UCSD-AML1 (cell line): ENCODE measurements at regions not wholly inside any gene's neighbourhood (a gene's known extent, or its start where the extent isn't known, plus 50 kb on each side); places are given as distances from the start of the nearest gene placed in this dataset.
"Not testable (repeated sequence)": the region's sequence is repeated elsewhere in the genome, so short reads cannot be mapped to it uniquely, and the experiment has no call there.

ENCODE experiments used
- DNase-seq: peaks from one replicate; lab custom pipeline; 2025; ENCODE audit not compliant: unreplicated experiment; lab: John Stamatoyannopoulos, UW

DNA sequence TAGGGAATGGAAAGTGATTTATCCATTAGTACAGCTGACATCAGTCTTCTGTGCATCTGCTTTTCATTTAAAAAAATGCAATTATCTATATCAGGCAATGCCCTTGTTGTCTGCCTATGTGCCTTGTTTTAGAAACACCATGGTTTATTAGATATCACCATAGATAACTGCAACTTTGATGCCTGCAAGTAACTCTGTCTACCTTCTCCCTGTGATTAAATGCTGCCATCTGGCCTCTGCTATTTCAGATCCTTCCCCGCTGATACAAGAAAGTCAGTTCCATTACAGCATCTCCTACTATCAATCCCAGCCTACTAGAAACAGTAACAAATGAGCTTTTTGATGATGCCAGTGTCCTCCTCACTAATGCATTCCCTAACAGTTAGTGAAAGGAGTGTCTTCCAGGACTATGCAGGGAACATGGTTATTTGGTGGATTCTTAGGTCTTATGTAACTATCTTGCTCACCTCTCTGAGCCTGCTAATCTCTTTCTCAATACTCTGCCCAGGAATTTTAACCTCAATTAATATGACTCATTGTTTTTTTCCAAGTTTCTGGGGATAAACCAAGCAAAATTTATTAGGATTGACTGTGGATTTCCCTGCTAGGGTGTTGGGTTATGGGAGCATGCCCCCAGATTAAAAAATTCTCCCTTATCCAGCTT lies 444.9 kb downstream of the RAPGEF2 start:
- no peak for DNase-seq

DNA sequence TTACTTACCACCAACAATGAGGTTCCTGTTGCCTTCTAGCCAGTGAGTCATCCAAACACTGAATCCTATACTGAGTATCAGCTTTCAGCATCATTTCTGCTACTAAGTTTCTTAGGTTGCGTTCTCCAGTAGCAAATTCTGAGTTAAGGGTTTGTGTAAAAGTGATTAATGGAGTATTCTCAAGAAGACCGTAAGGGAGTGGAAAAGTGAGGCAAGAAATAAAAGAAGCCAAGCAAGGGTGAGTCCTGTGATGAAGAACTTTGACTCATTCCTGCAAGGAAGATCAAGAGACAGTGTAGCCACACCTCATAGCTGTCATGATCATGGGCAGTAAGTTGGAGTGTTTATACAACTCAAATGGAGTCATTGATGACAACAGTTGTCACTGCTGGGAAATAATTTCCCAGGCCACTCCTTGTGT lies 446.2 kb downstream of the RAPGEF2 start:
- DNase-seq = no peak

DNA sequence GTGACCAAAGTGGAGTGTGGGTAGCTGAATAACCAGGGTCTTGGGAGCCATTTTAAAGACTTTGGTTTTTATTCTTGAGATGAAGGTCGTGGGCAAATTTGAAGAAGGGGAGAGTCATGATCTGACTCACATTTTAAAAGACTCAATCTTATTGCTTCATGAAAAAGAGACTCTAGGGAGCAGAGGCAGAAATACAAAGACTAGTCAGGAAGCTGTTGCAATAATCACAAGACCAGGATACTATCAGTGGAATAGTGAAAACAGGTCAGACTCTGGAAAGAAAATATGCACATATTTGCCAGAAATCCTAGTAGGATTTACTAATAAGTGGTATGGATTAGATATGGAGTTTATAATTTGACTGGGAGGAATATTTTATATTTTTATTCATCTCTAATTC lies 448.4 kb downstream of the RAPGEF2 start:
- no peak for DNase-seq

GRCh38 chr4:159552979-159553768 lies 450.3 kb downstream of the RAPGEF2 start:
- DNase-seq = no peak

- no peak for DNase-seq
Observed at GRCh38 chr4:159555873-159556272, 453.0 kb downstream of the RAPGEF2 start.

- DNase-seq = no peak
Observed at GRCh38 chr4:159562366-159562765, 459.5 kb downstream of the RAPGEF2 start.

DNA sequence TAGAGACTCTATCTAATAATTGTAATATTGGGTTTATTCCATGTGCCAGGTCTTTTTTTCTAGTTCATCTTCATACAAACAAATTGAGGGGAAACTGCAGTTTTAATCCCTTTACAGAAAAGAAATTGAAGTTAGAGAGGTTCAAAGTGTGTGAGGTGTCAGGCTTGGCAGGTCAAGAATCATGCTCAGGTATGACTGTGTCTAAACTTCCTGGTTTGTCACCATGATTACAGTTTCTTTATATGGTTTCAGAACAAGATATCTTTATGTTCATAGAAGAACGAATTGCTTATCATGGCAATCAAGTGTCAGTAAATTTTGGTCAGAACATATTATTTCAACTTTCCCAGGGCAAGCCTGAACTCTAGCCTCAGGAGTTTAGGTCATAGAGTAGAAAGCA lies 460.4 kb downstream of the RAPGEF2 start:
- no peak for DNase-seq

- DNase-seq = no peak
Observed at GRCh38 chr4:159564615-159565014, 461.7 kb downstream of the RAPGEF2 start.

DNA sequence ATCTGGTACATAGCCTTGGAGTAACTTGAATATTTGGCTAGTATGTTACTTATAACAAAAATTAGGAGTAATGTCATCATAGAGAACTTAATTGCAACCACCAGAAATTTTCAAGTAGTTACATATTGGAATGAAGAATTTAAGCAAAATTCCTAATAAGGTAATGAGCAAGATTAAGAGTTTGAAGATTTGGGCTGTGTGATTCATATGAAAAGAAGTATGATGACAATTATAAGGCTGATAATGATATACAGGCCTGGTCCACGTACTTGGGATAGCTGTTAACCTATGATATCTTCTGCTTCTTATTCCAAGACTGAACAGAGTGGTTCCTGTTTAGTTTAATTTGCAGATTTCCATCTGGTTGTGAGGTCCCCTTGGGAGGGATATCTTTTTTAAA lies 463.9 kb downstream of the RAPGEF2 start:
- DNase-seq = no peak

- no peak for DNase-seq
Observed at GRCh38 chr4:159577241-159577640, 474.4 kb downstream of the RAPGEF2 start.

DNA sequence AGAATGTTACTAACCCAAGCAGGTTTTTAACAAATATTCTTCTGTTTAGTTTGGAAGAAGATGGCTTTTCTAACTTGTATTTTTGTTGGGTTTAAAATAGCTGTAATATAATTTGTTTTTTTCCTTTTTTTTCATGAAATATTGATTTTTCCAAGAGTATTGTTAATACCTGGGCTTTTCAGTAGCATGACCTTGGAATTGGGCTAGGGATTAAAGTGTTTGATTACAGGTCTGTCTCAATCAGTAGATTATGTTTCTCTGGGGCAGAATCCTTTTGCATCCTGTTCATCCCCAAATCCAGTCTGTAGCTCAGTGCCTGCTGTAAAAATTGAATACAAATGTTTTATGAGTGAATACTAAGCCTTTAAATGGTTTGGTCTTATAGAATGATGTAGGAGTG lies 479.8 kb downstream of the RAPGEF2 start:
- no peak for DNase-seq

DNA sequence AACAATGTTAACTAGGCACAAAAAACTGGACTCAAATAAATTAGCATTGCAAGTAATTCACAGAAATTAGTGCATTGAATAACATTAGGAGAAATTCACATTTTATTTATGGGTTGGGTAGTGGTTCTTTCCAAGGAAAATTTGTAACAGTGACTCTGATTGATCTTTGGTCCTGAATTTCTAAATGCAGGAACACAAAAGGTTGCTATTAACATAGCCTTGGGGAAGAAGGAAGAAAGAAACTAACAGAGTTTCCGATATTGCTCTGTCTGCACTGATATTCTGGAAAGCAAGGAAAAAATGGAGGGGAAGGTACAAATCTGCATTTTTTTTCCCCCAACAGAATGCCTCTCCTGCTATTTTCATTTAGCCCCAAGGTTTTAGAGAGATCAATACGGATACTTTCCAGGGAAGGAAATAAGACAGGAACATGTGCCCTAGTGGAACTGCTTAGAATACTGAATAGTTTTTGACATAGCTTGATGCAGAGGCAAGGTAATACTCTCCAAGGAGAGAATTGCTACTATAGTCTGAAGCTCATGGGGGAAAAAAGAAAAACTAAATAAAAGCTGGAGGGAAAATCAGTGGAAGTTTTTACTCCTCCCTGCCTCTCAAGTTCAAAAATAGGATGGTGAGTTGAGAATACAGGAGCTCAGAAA lies 490.1 kb downstream of the RAPGEF2 start:
- no peak for DNase-seq

GRCh38 chr4:159593681-159594080 lies 490.8 kb downstream of the RAPGEF2 start:
- no peak for DNase-seq

- no peak for DNase-seq
Observed at GRCh38 chr4:159594576-159594975, 491.7 kb downstream of the RAPGEF2 start.

GRCh38 chr4:159595101-159595500 lies 492.2 kb downstream of the RAPGEF2 start:
- not testable (repeated sequence) for DNase-seq

DNA sequence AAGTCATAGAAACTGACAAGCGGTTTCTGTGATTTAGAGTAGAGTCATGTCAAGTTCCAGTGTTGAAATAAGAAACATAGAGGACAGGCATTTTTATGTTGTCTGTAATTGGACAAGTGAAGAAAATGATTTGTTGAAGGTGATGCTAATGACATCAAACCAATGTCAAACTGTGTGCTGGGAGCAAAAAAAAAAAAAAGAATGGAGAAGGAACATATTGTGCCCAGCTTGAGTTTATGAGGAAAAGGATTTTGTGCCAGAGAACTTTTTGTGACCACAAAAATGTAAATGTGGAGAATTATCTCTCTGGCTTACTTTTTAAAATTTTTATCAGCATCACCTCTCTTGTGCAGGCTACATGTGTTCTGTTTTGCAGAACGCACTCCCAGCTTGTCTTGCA lies 495.7 kb downstream of the RAPGEF2 start:
- no peak for DNase-seq

DNA sequence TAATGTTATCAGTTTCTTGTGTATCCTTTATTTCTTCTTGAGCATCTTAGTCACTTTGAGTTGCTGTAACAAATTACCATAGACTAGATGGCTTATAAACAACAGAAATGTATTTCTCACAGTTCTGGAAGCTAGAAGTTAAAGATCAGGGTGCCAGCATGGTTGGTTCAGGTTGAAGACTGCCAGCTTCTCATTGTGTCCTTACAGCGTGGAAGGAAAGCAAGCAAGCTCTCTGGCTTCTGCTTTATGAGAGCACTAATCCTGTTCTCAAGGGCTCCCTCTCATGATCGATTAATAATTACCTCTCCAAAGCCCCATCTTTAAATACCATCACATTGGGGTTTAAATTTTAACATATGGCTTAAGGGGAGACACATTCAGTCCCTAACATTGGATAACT lies 497.2 kb downstream of the RAPGEF2 start:
- no peak for DNase-seq

GRCh38 chr4:159604781-159605180 lies 501.9 kb downstream of the RAPGEF2 start:
- DNase-seq = no peak

DNA sequence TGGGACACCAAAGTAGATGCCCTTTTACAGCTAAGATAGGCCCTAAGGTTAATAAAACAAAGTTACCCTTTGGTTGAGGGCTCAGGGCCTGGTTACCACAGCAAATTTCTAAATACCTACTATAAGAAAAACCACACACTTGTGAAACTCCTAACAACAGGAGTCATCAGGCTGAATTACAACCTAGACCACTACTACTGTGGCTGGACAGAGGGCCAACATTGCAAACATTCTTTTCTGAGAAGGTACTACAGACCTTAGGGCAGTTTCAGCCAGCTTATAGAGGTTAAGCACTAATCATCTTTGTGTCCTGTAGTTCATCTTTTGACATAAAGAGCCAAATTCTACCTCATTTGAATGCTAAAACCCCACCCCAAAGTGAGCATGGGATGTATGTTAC lies 504.0 kb downstream of the RAPGEF2 start:
- DNase-seq = no peak

DNA sequence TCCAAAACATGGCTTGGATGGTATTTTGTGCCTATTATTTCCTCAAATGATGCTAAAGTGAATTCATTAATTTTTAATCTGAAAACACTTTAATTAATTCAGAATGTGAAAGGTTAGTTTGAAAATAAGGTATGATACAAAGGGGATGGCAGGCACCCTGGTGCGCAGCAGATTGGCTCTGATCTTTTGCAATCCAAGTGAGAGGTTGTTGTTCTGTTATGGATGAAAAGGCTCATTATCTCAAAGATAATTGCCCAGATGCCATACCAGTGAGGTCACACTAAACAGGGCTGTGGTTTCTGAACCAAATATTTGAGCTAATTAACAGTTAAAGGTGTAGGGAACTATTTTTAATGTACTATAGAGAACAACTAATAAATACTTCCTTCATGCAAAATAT lies 504.9 kb downstream of the RAPGEF2 start:
- no peak for DNase-seq

GRCh38 chr4:159608436-159608835 lies 505.6 kb downstream of the RAPGEF2 start:
- DNase-seq = no peak

- DNase-seq = no peak
Observed at GRCh38 chr4:159632031-159632430, 529.2 kb downstream of the RAPGEF2 start.
